ENCODE measurements at regions not wholly inside any gene's neighbourhood (a gene's known extent, or its start where the extent isn't known, plus 50 kb on each side); places are given as distances from the start of the nearest gene placed in this dataset.

- Mint-ChIP-seq H3K27me3 (ENCODE audit: low read depth) (no peaks in the 10 kb centered on the region; the same call in 1 of the 2 replicates), H3K27ac (no peak overlapping the region), H3K36me3 (no peaks in the 10 kb centered on the region), H3K4me1 (peaks cover 12% of the 10 kb centered on the region), H3K4me3 (no peak overlapping the region), H3K9me3 (no peaks in the 10 kb centered on the region)
- DNase-seq (ENCODE audit: low spot score) (no peak), ATAC-seq (no peak)
- ChIA-PET POLR2A (no interaction called here), CTCF (interaction anchor here (1.4 kb wide), 1 partner anchor 53 kb away, joined by 5 read pairs; no protein-coding TSS in a partner anchor)
- no peak for TF ChIP-seq TP53 (CRISPR knock-in tag; IDR thresholded peaks at IDR 0.05)
- no peak for TF ChIP-seq KAT7 (CRISPR knock-in tag; IDR thresholded peaks at IDR 0.05; ENCODE audit: borderline replicate concordance)
- TF ChIP-seq ZBTB21 (CRISPR knock-in tag; IDR thresholded peaks at IDR 0.05; ENCODE audit: borderline replicate concordance): no peak
- TF ChIP-seq ZSCAN18 (CRISPR knock-in tag; IDR thresholded peaks at IDR 0.05): no peak
- TF ChIP-seq TCF7 (CRISPR knock-in tag; IDR thresholded peaks at IDR 0.05; ENCODE audit: low read depth): no peak
- TF ChIP-seq, protein P1, sequence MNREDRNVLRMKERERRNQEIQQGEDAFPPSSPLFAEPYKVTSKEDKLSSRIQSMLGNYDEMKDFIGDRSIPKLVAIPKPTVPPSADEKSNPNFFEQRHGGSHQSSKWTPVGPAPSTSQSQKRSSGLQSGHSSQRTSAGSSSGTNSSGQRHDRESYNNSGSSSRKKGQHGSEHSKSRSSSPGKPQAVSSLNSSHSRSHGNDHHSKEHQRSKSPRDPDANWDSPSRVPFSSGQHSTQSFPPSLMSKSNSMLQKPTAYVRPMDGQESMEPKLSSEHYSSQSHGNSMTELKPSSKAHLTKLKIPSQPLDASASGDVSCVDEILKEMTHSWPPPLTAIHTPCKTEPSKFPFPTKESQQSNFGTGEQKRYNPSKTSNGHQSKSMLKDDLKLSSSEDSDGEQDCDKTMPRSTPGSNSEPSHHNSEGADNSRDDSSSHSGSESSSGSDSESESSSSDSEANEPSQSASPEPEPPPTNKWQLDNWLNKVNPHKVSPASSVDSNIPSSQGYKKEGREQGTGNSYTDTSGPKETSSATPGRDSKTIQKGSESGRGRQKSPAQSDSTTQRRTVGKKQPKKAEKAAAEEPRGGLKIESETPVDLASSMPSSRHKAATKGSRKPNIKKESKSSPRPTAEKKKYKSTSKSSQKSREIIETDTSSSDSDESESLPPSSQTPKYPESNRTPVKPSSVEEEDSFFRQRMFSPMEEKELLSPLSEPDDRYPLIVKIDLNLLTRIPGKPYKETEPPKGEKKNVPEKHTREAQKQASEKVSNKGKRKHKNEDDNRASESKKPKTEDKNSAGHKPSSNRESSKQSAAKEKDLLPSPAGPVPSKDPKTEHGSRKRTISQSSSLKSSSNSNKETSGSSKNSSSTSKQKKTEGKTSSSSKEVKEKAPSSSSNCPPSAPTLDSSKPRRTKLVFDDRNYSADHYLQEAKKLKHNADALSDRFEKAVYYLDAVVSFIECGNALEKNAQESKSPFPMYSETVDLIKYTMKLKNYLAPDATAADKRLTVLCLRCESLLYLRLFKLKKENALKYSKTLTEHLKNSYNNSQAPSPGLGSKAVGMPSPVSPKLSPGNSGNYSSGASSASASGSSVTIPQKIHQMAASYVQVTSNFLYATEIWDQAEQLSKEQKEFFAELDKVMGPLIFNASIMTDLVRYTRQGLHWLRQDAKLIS (CRISPR knock-in tag; IDR thresholded peaks at IDR 0.05; ENCODE audit: borderline replicate concordance): no peak
- TF ChIP-seq RORB (CRISPR knock-in tag; IDR thresholded peaks at IDR 0.05): no peak
- no peak for TF ChIP-seq MLX (CRISPR knock-in tag; IDR thresholded peaks at IDR 0.05)
- no peak for TF ChIP-seq OVOL2 (CRISPR knock-in tag; IDR thresholded peaks at IDR 0.05; ENCODE audit: borderline replicate concordance)
- TF ChIP-seq NR2C2 (CRISPR knock-in tag; IDR thresholded peaks at IDR 0.05): no peak
- TF ChIP-seq ATF6 (CRISPR knock-in tag; IDR thresholded peaks at IDR 0.05): no peak
- no peak for TF ChIP-seq SP1 (CRISPR knock-in tag; conservative IDR thresholded peaks at IDR 0.05)
- no peak for TF ChIP-seq ATF1 (CRISPR knock-in tag; IDR thresholded peaks at IDR 0.05)
- no peak for TF ChIP-seq NFE2L1 (CRISPR knock-in tag; IDR thresholded peaks at IDR 0.05)
- TF ChIP-seq ARID4B (CRISPR knock-in tag; IDR thresholded peaks at IDR 0.05; ENCODE audit: borderline replicate concordance): no peak
- no peak for TF ChIP-seq GTF2I (CRISPR knock-in tag; conservative IDR thresholded peaks at IDR 0.05)
- TF ChIP-seq, protein P2, sequence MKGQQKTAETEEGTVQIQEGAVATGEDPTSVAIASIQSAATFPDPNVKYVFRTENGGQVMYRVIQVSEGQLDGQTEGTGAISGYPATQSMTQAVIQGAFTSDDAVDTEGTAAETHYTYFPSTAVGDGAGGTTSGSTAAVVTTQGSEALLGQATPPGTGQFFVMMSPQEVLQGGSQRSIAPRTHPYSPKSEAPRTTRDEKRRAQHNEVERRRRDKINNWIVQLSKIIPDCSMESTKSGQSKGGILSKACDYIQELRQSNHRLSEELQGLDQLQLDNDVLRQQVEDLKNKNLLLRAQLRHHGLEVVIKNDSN (CRISPR knock-in tag; IDR thresholded peaks at IDR 0.05): no peak
- TF ChIP-seq GRHL2 (CRISPR knock-in tag; IDR thresholded peaks at IDR 0.05; ENCODE audit: insufficient replicate concordance, severe bottlenecking): no peak
These were observed 72.0 kb downstream of the DACT2 start for GRCh38 chr6:168247443-168248147.
